Endodermal cell (in vitro differentiated cells): ENCODE measurements at regions not wholly inside any gene's neighbourhood (a gene's known extent, or its start where the extent isn't known, plus 50 kb on each side); places are given as distances from the start of the nearest gene placed in this dataset.

Source experiments
- DNase-seq: peaks from one replicate; pipeline ENCODE4 v3.0.0-alpha.2; 2017
- H3K27ac ChIP-seq: 2 replicates; pipeline ENCODE4 v1.5.1; 2013; ENCODE audit warnings: mild to moderate bottlenecking, low read depth, low read length, moderate library complexity
- H3K27me3 ChIP-seq: 2 replicates; pipeline ENCODE4 v1.6.1; 2013; ENCODE audit warnings: mild to moderate bottlenecking, low read length, moderate library complexity; ENCODE audit not compliant: insufficient read depth, control insufficient read depth, poor library complexity, severe bottlenecking
- H3K36me3 ChIP-seq: 2 replicates; pipeline ENCODE4 v1.7.0; 2013; ENCODE audit warnings: mild to moderate bottlenecking, low read length, moderate library complexity; ENCODE audit not compliant: control insufficient read depth, insufficient read depth
- H3K4me1 ChIP-seq: one replicate; pipeline ENCODE4 v1.7.0; 2013; ENCODE audit warnings: low read length; ENCODE audit not compliant: control insufficient read depth, insufficient read depth
- H3K4me3 ChIP-seq: 2 replicates; pipeline ENCODE4 v1.5.1; 2013; ENCODE audit warnings: mild to moderate bottlenecking, low read length, moderate library complexity
- H3K9ac ChIP-seq: 2 replicates; pipeline ENCODE4 v1.6.1; 2013; ENCODE audit warnings: mild to moderate bottlenecking, low read length, moderate library complexity; ENCODE audit not compliant: poor library complexity, severe bottlenecking; ENCODE audit errors: extremely low read depth
- H3K9me3 ChIP-seq: 2 replicates; pipeline ENCODE4 v1.6.1; 2013; ENCODE audit warnings: mild to moderate bottlenecking, low read length, moderate library complexity; ENCODE audit not compliant: control insufficient read depth
- H3K27ac Mint-ChIP-seq: 2 replicates; pipeline ENCODE4 v1.8.0; 2020; ENCODE audit warnings: mixed read lengths
- H3K27me3 Mint-ChIP-seq: 2 replicates; pipeline ENCODE4 v1.8.0; 2021; ENCODE audit warnings: mild to moderate bottlenecking, mixed read lengths; ENCODE audit not compliant: insufficient read depth
- H3K36me3 Mint-ChIP-seq: 2 replicates; pipeline ENCODE4 v1.8.0; 2020; ENCODE audit warnings: low read depth, mixed read lengths
- H3K4me1 Mint-ChIP-seq: 2 replicates; pipeline ENCODE4 v1.8.0; 2020; ENCODE audit warnings: mixed read lengths
- H3K4me3 Mint-ChIP-seq: 2 replicates; pipeline ENCODE4 v1.8.0; 2020; ENCODE audit warnings: mild to moderate bottlenecking, moderate library complexity, mixed read lengths
- H3K9me3 Mint-ChIP-seq: 2 replicates; pipeline ENCODE4 v1.8.0; 2020; ENCODE audit warnings: mild to moderate bottlenecking, mixed read lengths
- CTCF ChIP-seq: fragments of 200-600 bp; sonication (generic); conservative IDR thresholded peaks from 2 replicates; pipeline ENCODE4 v1.5.0; 2021; ENCODE audit warnings: antibody characterized with exemption, mild to moderate bottlenecking
- WGBS, 2 experiments: methylation state at CpG; one replicate each; pipeline versions ENCODE4 v1.1.5 to v1.1.7; 2013; ENCODE audit warnings: missing lambda C conversion rate in 2 of 2, mixed read lengths in 1 of 2; ENCODE audit not compliant: insufficient coverage in 1 of 2, insufficient read length in 1 of 2; 5-methylcytosine and 5-hydroxymethylcytosine counted together

GRCh38 chr4:130646886-130647285 is 1550.9 kb downstream of the C4orf33 start:
- Mint-ChIP-seq H3K4me1 (peaks cover 10% of the 10 kb centered on the region), H3K36me3 (no peaks in the 10 kb centered on the region), H3K4me3 (no peak overlapping the region), H3K27me3 (no peaks in the 10 kb centered on the region), H3K27ac (no peak overlapping the region), H3K9me3 (peaks cover 1% of the 10 kb centered on the region)
- Histone ChIP-seq H3K27me3 (no peaks in the 10 kb centered on the region), H3K4me3 (no peak overlapping the region), H3K4me1 (no peaks in the 10 kb centered on the region), H3K9ac (no peak overlapping the region), H3K9me3 (no peaks in the 10 kb centered on the region), H3K27ac (no peak overlapping the region), H3K36me3 (no peaks in the 10 kb centered on the region)
- DNase-seq: peak; percentile 65
- TF ChIP-seq CTCF: no peak

GRCh38 chr4:130648570-130648969 is 1552.6 kb downstream of the C4orf33 start:
- H3K36me3 Mint-ChIP-seq: no peaks in the 10 kb centered on the region
- no peak overlapping the region for H3K4me3 ChIP-seq
- H3K36me3 ChIP-seq: no peaks in the 10 kb centered on the region
- H3K27me3 Mint-ChIP-seq: no peaks in the 10 kb centered on the region
- no peaks in the 10 kb centered on the region for H3K4me1 ChIP-seq
- peaks cover 9% of the 10 kb centered on the region for H3K4me1 Mint-ChIP-seq
- H3K27me3 ChIP-seq: no peaks in the 10 kb centered on the region
- no peak for TF ChIP-seq CTCF
- no peak overlapping the region for H3K27ac Mint-ChIP-seq
- no peak overlapping the region for H3K4me3 Mint-ChIP-seq
- H3K27ac ChIP-seq: no peak overlapping the region
- WGBS, 2 experiments: 96 to 100% methylated on average over 1 to 2 of the region's 2 CpGs
- no peak overlapping the region for H3K9ac ChIP-seq
- DNase-seq: no peak
- H3K9me3 ChIP-seq: no peaks in the 10 kb centered on the region
- no peaks in the 10 kb centered on the region for H3K9me3 Mint-ChIP-seq

GRCh38 chr4:130653842-130654241 is 1557.9 kb downstream of the C4orf33 start:
- TF ChIP-seq CTCF: no peak
- peaks cover 12% of the 10 kb centered on the region for H3K9me3 ChIP-seq
- no peaks in the 10 kb centered on the region for H3K36me3 ChIP-seq
- H3K9ac ChIP-seq: no peak overlapping the region
- peaks cover 1% of the 10 kb centered on the region for H3K36me3 Mint-ChIP-seq
- H3K27me3 Mint-ChIP-seq: no peaks in the 10 kb centered on the region
- no peak for DNase-seq
- H3K4me1 Mint-ChIP-seq: no peaks in the 10 kb centered on the region
- no peaks in the 10 kb centered on the region for H3K27me3 ChIP-seq
- no peaks in the 10 kb centered on the region for H3K4me1 ChIP-seq
- H3K9me3 Mint-ChIP-seq: peaks cover 28% of the 10 kb centered on the region
- no peak overlapping the region for H3K4me3 ChIP-seq
- H3K4me3 Mint-ChIP-seq: no peak overlapping the region
- 95 to 98% methylated on average over 6 of the region's 6 CpGs for WGBS, 2 experiments
- no peak overlapping the region for H3K27ac Mint-ChIP-seq
- no peak overlapping the region for H3K27ac ChIP-seq
